Endothelial cell of umbilical vein (primary cell): ENCODE measurements at regions not wholly inside any gene's neighbourhood (a gene's known extent, or its start where the extent isn't known, plus 50 kb on each side); places are given as distances from the start of the nearest gene placed in this dataset.

Experiments used
- BruUV-seq: library from RNA; stranded (reverse); fragments of 400-500 nt; replicated peaks from 2 replicates; lab custom pipeline; 2021; lab: Mats Ljungman, UMichigan
- CTCF ChIA-PET: fragments of 300-600, 350-600 bp; sonication (Branson Sonifier 250); formaldehyde crosslinking; loops from one replicate; lab custom pipeline; 2021; ENCODE audit warnings: antibody characterized with exemption, inconsistent platforms; lab: Charles Lee
- POLR2A ChIA-PET: fragments of 300-600, 350-600 bp; sonication (Branson Sonifier 250); formaldehyde crosslinking; loops from one replicate; lab custom pipeline; 2021; ENCODE audit warnings: antibody characterized with exemption, inconsistent platforms; lab: Charles Lee
- DNase-seq: peaks from one replicate; pipeline ENCODE4 v3.0.0-alpha.2; 2011; ENCODE audit warnings: low read depth, low spot score
- FAIRE-seq: peaks from 2 replicates; lab custom pipeline; 2011; peaks lifted over from hg19 to GRCh38; lab: Jason Lieb, UNC
- H2AFZ ChIP-seq: 2 replicates; pipeline ENCODE4 v1.6.0; 2012; ENCODE audit warnings: low read depth, low read length, control low read depth, inconsistent platforms
- H3K27ac ChIP-seq: 2 replicates; pipeline ENCODE4 v1.5.1; 2011; ENCODE audit warnings: low read depth, mild to moderate bottlenecking, control low read depth, low read length, moderate library complexity; ENCODE audit not compliant: insufficient read depth
- H3K27me3 ChIP-seq, 2 experiments: 2 replicates each; pipeline versions ENCODE4 v1.6.0 to v1.6.1; 2011; ENCODE audit warnings: low read length in 2 of 2, mixed read lengths in 1 of 2; ENCODE audit not compliant: control insufficient read depth in 2 of 2, insufficient read depth in 2 of 2
- H3K36me3 ChIP-seq, 2 experiments: 2 replicates in 1 of 2; 3 replicates in 1 of 2; pipeline ENCODE4 v1.5.1; 2011; ENCODE audit warnings: low read length in 2 of 2, mild to moderate bottlenecking in 1 of 2, moderate library complexity in 1 of 2; ENCODE audit not compliant: control insufficient read depth in 2 of 2, insufficient read depth in 2 of 2; ENCODE audit errors: extremely low read depth in 1 of 2
- H3K4me1 ChIP-seq: 3 replicates; pipeline ENCODE4 v1.5.1; 2011; ENCODE audit warnings: mild to moderate bottlenecking, low read length; ENCODE audit not compliant: control insufficient read depth, insufficient read depth; ENCODE audit errors: extremely low read depth
- H3K4me2 ChIP-seq: 2 replicates; pipeline ENCODE4 v1.6.1; 2011; ENCODE audit warnings: low read length, control low read depth, mixed read lengths; ENCODE audit not compliant: insufficient read depth
- H3K4me3 ChIP-seq, 3 experiments: fragments of 200-600 bp in 1 of 3; sonication (generic), shearing (Covaris generic) in 1 of 3; replicated peaks in 1 of 3; 2 replicates each; pipeline ENCODE4 v1.5.1; 2011 to 2016; ENCODE audit warnings: control low read depth in 3 of 3, low read length in 3 of 3, mild to moderate bottlenecking in 2 of 3, inconsistent platforms in 1 of 3, low read depth in 1 of 3, moderate library complexity in 1 of 3; ENCODE audit not compliant: insufficient read depth in 1 of 3
- H3K79me2 ChIP-seq: 2 replicates; pipeline ENCODE4 v1.6.0; 2012; ENCODE audit warnings: low read length, inconsistent platforms; ENCODE audit not compliant: control insufficient read depth, insufficient read depth
- H3K9ac ChIP-seq: replicated peaks from 2 replicates; pipeline ENCODE3; 2011; ENCODE audit warnings: low read length, control low read depth; ENCODE audit not compliant: insufficient read depth; ENCODE audit errors: extremely low read depth
- H3K9me1 ChIP-seq: replicated peaks from 3 replicates; pipeline ENCODE4 v1.6.0; 2011; ENCODE audit warnings: mild to moderate bottlenecking, low read length; ENCODE audit not compliant: control insufficient read depth, insufficient read depth; ENCODE audit errors: extremely low read depth
- H3K9me3 ChIP-seq: replicated peaks from 2 replicates; pipeline ENCODE4 v1.5.1; 2012; ENCODE audit warnings: low read length, inconsistent platforms; ENCODE audit not compliant: control insufficient read depth, insufficient read depth
- H4K20me1 ChIP-seq: replicated peaks from 2 replicates; pipeline ENCODE3; 2011; ENCODE audit warnings: mild to moderate bottlenecking, low read length; ENCODE audit not compliant: control insufficient read depth, insufficient read depth; ENCODE audit errors: extremely low read depth
- EZH2 ChIP-seq: IDR thresholded peaks from 2 replicates; pipeline ENCODE4 v1.6.1; 2012; ENCODE audit warnings: borderline replicate concordance, low read depth, mild to moderate bottlenecking, moderate library complexity, low read length, inconsistent platforms; ENCODE audit not compliant: severe bottlenecking
- FOS ChIP-seq: IDR thresholded peaks from 2 replicates; pipeline ENCODE4 v1.6.1; 2011; ENCODE audit warnings: mild to moderate bottlenecking, low read length, moderate library complexity, borderline replicate concordance; ENCODE audit not compliant: insufficient read depth
- GATA2 ChIP-seq: IDR thresholded peaks from 2 replicates; pipeline ENCODE4 v1.7.0; 2011; ENCODE audit warnings: low read depth, mild to moderate bottlenecking, moderate library complexity, mixed read lengths, low read length; ENCODE audit not compliant: insufficient read length, insufficient read depth
- JUN ChIP-seq: IDR thresholded peaks from 2 replicates; pipeline ENCODE4 v1.6.1; 2011; ENCODE audit warnings: borderline replicate concordance, low read depth; ENCODE audit not compliant: insufficient read length, insufficient read depth
- MYC ChIP-seq: IDR thresholded peaks from one replicate; pipeline ENCODE4 v1.6.1; 2011; ENCODE audit warnings: mild to moderate bottlenecking, low read depth, low read length
- POLR2A ChIP-seq: IDR thresholded peaks from 2 replicates; pipeline ENCODE4 v1.6.1; 2012; ENCODE audit warnings: low read depth, mild to moderate bottlenecking, control low read depth, low read length
- POLR2AphosphoS5 ChIP-seq: IDR thresholded peaks from 2 replicates; pipeline ENCODE4 v1.6.1; 2012; ENCODE audit warnings: low read depth, mild to moderate bottlenecking, control low read depth, low read length, moderate library complexity; ENCODE audit not compliant: insufficient read depth
- dilution Hi-C: fragments of 300-500 bp; cut with MboI; formaldehyde crosslinking; loops from one replicate; pipeline ENCODE4 v1.15.0; 2019; ENCODE audit warnings: low sequenced_read_pairs; ENCODE audit not compliant: extremely low pct_ligation_motif_present
- intact Hi-C: fragments of 100-400 bp; cut with micrococcal nuclease; formaldehyde crosslinking; loops from one replicate; pipeline ENCODE4 v1.10.0; 2022
- TF ChIP-seq, protein P1 (sequence below): IDR thresholded peaks from 2 replicates; pipeline ENCODE4 v1.6.1; 2011; ENCODE audit not compliant: insufficient read depth, insufficient read length
- TF ChIP-seq, protein P2 (sequence below), 2 donors: IDR thresholded peaks; 1 replicate in 1 of 2; 2 replicates in 1 of 2; pipeline ENCODE4 v1.5.1; 2011; ENCODE audit warnings: low read length in 2 of 2, mild to moderate bottlenecking in 2 of 2, moderate library complexity in 2 of 2, control low read depth in 1 of 2, inconsistent platforms in 1 of 2, low read depth in 1 of 2; ENCODE audit not compliant: insufficient read depth in 1 of 2; ENCODE audit errors: extremely low read depth in 1 of 2

DNA sequence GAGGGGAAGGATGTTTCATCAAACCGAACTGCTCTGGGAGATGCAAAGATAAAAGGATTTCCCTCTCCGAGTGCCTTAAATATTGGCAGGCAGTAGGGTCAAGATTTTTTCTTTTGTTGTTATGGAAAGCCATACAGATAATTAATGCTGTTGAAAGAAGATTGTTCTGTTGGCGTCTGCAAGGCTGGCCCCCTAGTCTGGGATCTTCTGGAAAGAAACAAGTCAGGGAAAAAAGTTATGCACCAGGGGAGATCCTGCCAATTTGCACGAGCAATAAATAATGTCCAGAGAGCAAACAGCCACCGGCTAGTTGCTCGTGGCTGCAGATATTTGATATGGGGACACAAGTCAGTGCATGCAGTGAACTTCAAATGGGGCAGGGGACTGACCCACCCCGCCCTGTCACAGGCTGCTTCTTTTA lies 202.1 kb upstream of the MYL2 start:
- FAIRE-seq, result no peak
- H3K36me3 ChIP-seq, result no peaks in the 10 kb centered on the region
- no peak for DNase-seq
- POLR2A ChIA-PET, result no interaction called here
- CTCF ChIA-PET, result no interaction called here
- H3K4me3 ChIP-seq, result no peak overlapping the region
- no TSS peak for BruUV-seq
- intact Hi-C loops (no loop called here), dilution Hi-C loops (no loop called here)
- H4K20me1 ChIP-seq, result no peaks in the 10 kb centered on the region
- no peaks in the 10 kb centered on the region for H3K4me1 ChIP-seq
- no peaks in the 10 kb centered on the region for H3K79me2 ChIP-seq
- no peak overlapping the region for H3K9ac ChIP-seq
- H3K27ac ChIP-seq, result no peak overlapping the region
- H3K4me2 ChIP-seq, result no peak overlapping the region
- no peaks in the 10 kb centered on the region for H3K9me1 ChIP-seq
- no peaks in the 10 kb centered on the region for H3K9me3 ChIP-seq
- H2AFZ ChIP-seq, result no peak overlapping the region
- TF ChIP-seq POLR2AphosphoS5 (no peak), FOS (no peak)
- peaks cover 0 to 3% of the 10 kb centered on the region in 2 experiments for H3K27me3 ChIP-seq

DNA sequence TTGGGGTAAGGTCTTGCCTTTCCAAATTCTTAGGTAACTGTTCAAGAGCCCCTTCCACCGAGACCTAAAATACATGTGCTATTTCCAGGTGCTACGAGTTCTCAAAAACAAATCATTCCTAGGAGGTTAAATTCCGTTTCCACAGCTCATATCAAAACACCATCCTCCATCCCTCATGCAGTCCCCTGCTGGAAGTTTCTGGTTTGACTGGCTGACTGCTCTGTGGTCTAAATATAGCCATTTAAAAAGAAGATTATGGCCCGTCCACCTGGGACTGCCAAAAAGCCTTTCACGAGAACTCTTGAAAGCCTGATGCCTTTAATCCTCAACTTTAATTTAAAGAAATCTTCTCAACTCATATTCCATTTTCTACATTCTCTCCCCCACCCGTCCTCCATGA lies 201.5 kb upstream of the MYL2 start:
- H3K9me1 ChIP-seq, result no peaks in the 10 kb centered on the region
- no peaks in the 10 kb centered on the region for H3K4me1 ChIP-seq
- peaks cover 0 to 3% of the 10 kb centered on the region in 2 experiments for H3K27me3 ChIP-seq
- H2AFZ ChIP-seq, result no peak overlapping the region
- no peaks in the 10 kb centered on the region for H3K9me3 ChIP-seq
- ChIA-PET CTCF (no interaction called here), POLR2A (no interaction called here)
- BruUV-seq, result no TSS peak
- no peak for FAIRE-seq
- no peaks in the 10 kb centered on the region for H3K79me2 ChIP-seq
- DNase-seq, result no peak
- dilution Hi-C loops (no loop called here), intact Hi-C loops (no loop called here)
- TF ChIP-seq POLR2AphosphoS5 (no peak), JUN (no peak), MYC (no peak), EZH2 (no peak), FOS (no peak), POLR2A (no peak), GATA2 (no peak)
- TF ChIP-seq, protein P1, sequence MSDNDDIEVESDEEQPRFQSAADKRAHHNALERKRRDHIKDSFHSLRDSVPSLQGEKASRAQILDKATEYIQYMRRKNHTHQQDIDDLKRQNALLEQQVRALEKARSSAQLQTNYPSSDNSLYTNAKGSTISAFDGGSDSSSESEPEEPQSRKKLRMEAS, result no peak
- TF ChIP-seq, protein P2, sequence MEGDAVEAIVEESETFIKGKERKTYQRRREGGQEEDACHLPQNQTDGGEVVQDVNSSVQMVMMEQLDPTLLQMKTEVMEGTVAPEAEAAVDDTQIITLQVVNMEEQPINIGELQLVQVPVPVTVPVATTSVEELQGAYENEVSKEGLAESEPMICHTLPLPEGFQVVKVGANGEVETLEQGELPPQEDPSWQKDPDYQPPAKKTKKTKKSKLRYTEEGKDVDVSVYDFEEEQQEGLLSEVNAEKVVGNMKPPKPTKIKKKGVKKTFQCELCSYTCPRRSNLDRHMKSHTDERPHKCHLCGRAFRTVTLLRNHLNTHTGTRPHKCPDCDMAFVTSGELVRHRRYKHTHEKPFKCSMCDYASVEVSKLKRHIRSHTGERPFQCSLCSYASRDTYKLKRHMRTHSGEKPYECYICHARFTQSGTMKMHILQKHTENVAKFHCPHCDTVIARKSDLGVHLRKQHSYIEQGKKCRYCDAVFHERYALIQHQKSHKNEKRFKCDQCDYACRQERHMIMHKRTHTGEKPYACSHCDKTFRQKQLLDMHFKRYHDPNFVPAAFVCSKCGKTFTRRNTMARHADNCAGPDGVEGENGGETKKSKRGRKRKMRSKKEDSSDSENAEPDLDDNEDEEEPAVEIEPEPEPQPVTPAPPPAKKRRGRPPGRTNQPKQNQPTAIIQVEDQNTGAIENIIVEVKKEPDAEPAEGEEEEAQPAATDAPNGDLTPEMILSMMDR (IDR thresholded peaks at IDR 0.05; ENCODE audit: extremely low read depth in 1 of 2, insufficient read depth in 1 of 2, low read depth in 1 of 2, low read length in 2 of 2), result no peak
- no peaks in the 10 kb centered on the region for H4K20me1 ChIP-seq
- H3K36me3 ChIP-seq, result no peaks in the 10 kb centered on the region
- H3K4me2 ChIP-seq, result no peak overlapping the region
- no peak overlapping the region for H3K4me3 ChIP-seq
- H3K9ac ChIP-seq, result no peak overlapping the region
- H3K27ac ChIP-seq, result no peak overlapping the region
